ENCODE measurements at regions not wholly inside any gene's neighbourhood (a gene's known extent, or its start where the extent isn't known, plus 50 kb on each side); places are given as distances from the start of the nearest gene placed in this dataset.

DNA sequence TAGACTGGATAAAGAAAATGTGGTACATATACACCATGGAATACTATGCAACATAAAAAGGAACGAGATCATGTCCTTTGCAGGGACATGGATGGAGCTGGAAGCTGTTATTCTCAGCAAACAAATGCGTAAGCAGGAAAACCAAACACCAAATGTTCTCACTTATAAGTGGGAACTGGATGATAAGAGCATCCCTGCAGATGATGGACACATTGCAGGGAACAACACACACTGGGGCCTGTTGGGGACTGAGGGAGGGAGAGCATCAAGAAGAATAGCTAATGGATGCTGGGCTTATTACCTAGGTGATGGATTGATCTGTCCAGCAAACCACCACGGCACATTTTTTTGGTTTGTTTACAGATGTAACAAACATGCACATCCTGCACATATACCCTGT lies 470.5 kb upstream of the CITED2 start:
- no peak for DNase-seq

DNA sequence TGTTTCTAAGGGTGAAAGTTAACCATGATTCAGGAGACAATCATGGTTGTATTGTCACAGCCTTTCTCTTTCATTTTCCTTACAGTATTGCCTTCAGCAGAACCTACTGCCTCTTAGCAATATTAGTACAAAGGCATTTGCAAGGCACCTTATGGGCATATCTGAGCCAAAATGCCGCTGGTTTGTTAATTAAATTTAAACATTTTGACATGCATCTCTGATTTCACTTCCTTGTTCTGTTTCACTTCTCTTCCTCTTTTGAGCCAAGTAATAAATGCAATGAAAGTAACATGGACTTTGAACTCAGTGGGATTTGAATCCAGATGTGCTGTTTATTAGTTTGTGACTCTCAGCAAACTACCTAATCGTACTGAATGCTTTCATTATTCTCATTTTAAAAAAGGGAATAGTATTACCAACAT lies 467.4 kb upstream of the CITED2 start:
- DNase-seq, result no peak

DNA sequence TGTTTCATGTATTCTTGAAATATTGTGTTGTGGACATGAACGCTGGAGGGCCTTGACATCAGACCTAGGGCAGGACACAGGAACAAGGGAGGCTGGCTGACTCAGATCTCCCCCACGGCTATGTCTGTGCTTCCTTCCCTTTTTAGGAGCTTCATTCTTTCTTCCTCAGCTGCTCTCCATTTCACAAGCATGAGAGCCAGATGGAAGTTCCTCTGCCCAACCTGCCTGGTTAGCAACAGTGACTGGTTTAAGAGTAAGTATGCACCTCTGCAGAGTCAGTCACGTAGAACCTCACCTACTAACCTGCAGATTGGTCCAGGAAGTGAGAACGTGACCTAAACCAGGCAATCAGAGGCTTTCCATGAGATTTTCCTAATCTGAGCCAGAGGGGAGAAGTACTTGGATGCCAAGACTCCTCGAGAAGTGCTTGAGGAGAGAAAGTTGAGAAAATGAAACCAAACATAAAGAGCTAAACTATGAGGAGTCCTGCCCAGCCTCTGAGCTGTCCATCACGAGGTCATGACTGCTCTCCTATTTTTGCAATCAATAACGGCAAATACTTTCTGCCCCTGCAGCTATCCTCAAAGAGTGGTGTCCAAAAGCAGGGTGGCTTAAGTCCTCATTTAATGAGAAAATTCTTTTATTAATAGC lies 465.2 kb upstream of the CITED2 start:
- DNase-seq, result no peak

GRCh38 chr6:139834232-139834631 lies 459.8 kb upstream of the CITED2 start:
- DNase-seq, result no peak

DNA sequence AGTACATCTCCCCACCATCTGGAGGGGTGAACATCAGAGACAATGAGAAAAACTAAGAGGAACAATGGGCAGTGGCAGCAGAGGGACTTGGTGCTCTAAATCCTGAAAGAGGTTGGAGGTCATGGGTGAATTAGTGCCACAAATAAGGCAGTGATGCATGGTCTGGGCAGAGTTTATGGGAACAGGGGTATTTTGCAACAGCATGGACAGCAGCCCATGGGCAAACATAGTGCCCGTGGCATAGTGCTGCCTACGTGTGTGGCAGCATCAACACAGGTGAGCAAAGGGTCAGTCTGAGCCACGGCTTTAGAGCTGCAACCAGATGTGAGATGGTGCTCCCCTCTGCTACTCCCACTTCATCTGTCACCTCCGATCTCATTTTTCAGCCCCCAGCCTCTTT lies 459.1 kb upstream of the CITED2 start:
- DNase-seq, result no peak

DNA sequence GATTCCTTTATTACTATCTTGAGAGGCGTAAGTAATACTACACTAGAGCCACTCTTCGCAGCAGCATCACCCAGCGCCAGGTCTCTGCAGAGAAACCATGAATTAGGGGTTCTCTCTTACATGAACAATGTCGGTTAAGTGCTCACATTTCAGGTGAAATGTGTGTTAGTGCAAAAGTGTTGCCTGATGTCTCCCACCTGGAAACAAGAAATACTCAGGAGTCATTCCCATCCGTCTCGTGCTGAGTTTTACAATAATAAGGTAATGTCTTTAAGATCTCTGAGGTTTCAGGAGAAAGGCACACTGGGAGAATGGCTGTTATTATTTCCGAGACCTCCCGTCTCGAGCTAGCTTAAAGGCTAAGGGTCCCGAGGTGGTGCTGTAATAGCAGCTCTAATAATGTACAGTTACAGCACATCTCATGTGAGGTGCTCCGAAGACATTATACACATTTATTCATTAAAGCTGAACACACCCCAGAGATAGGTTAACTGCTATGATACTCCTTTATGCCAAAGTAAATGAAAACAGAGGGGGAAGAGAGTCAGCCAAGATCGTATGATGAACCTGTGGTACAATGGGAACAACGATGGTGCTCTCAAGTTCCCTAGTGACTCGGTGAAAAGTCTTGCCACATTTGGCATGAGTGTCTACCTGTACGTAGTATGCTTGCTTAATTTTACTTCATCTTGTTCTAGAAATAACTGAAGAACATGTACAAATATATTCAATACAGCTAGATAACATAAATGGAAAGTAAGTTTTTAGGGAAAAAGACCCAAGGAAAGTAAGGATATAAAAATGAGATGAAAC lies 458.3 kb upstream of the CITED2 start:
- no peak for DNase-seq

DNA sequence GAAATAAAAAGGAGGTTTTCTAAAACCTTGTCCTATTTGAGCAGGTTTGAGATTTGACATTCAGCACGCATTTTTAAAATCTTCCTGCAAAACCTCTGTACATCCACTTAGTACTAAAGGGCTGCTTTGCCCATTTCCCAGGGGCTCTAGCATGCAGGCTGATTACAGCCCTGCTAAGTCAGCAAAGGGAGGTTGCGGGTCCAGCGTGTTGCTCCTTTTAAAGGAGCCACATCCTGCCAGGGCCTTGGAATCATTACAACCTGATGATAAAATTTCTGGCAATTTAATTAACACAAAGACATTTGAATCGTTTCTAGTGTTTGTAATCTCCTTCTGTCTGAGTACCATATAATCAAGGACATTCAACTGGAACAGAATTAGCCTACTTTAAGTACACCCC lies 455.1 kb upstream of the CITED2 start:
- no peak for DNase-seq

DNA sequence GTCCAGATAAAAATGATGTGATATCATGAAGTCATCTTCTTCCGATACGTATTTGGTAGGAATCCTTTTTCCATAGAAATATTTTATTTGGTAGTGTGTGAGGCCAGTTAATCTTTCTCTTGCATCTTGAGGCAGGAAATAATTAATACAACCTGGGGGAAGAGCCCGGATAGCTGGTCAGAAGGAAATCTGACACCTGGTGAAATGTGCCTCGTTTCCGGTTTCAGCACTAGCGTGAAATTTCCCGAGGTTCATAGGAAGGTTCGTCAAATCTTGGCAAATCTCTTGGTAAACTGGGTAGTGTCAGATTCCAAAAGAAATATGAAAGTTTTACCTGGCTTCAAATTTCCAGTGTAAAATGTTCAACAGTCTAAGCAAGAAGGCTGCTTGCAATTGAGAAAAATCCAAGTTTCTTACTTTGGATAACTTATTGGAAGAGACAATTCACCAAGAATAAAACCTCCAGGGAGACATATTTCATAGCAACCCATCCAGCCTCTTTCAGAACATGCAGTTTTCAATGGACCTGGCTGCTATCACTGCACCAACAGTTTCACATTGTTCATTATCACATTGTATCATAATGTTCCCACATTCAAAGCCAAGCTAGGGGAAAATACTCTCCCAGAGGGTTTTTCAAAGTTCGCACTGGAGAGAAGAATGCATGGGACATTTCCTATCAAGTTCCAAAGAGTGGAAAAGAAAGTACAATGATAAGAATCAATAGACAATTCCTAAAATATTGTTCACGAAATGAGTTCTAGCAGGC lies 454.5 kb upstream of the CITED2 start:
- DNase-seq, result no peak

DNA sequence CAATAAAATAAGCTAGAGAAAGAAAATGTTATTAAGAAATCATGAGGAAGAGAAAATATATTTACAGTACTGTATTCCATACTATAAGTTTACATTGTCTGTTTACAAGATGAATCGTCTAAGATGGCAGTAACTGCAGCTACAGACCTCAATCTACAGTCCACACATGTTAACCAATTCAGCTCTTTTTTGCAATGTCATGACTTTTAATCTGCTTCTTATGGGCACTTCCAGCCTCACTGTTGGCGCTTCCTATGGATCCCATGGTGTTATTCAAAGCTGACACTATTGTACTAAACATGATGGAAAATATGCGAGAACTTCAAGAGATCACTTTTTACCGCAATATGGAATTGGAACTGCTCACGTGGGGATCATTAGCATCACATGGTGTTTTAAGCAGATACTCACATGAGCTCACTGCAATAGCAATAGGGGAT lies 451.5 kb upstream of the CITED2 start:
- DNase-seq, result no peak

DNA sequence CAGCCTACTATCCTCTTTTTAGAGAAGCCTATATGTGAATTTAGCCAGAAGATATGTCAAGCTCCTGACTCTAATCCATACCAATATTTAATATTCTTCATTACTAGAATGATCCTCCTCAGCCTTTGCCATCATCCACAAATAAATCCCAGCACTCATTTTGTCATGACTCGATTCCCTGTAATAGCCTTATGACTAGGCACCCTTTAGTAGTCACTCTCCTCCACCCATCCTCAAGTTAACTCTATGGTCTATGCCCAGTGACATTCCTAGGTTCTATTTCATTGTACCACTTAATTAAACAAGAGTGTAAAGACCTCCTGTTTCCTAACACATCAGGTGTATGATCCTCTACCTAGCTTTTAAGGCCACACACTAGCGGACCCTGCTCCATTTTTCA lies 450.4 kb upstream of the CITED2 start:
- DNase-seq, result no peak

DNA sequence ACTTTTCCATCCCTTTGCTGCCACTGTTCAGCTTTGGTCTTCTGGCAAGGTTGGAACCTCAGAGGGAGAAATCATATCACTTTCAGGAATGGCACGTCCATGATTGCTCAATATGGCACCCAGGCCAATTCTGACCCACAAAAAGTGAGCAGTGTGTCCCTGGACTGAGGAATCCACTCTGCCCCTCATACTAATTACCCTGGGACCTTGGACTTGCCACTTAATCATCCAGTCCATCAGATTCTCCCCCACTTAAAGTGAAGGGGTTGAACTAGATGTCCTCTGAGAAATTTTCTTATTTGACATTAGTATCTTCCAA lies 449.3 kb upstream of the CITED2 start:
- no peak for DNase-seq

GRCh38 chr6:139823099-139823807 lies 448.8 kb upstream of the CITED2 start:
- no peak for DNase-seq

DNA sequence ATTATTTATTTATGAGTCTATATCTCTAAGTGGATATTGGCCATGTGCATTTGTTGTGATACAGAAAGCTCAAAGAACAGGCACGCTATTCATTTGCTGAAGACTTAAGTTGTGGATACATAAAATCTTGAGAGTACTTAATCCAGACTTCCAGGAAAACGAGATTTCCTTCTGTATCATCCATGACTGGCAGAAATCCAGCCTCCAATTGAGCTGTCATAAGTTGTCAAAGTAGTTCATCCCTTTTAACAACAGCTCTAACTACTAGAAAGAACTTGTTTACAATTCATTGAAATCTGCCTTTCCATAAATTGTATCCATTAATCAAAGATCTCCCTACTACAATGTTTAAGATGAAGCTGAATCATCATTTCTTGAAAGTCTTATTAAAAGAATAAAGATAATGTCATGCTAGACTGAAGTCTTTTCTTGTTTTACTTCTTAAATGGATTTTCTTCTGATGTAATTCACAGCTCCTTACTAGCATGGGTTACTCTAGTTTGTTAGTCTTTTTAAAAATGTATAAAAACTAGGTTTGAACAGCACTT lies 447.3 kb upstream of the CITED2 start:
- no peak for DNase-seq

- no peak for DNase-seq
These were observed 445.8 kb upstream of the CITED2 start for GRCh38 chr6:139820210-139820609.

DNA sequence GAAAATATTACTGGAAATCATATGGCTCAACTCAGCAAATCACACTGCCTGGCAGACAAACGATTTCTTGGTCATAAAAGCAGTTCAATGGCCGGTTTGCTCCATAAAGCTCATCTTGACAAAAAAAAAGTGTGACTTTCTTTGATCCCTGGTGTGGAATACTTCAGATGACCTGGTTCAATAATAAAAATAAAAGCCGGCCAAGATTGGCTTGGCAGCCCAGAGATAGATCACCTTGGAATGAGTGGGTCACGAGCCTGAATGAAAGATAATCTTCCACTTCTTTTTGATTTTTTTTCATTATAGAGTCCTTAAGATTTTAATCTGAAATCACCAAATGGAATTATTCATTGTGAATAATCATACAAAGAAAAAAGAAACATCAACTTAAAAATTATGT lies 445.3 kb upstream of the CITED2 start:
- no peak for DNase-seq

- DNase-seq, result no peak
These were observed 438.5 kb upstream of the CITED2 start for GRCh38 chr6:139812939-139813338.

DNA sequence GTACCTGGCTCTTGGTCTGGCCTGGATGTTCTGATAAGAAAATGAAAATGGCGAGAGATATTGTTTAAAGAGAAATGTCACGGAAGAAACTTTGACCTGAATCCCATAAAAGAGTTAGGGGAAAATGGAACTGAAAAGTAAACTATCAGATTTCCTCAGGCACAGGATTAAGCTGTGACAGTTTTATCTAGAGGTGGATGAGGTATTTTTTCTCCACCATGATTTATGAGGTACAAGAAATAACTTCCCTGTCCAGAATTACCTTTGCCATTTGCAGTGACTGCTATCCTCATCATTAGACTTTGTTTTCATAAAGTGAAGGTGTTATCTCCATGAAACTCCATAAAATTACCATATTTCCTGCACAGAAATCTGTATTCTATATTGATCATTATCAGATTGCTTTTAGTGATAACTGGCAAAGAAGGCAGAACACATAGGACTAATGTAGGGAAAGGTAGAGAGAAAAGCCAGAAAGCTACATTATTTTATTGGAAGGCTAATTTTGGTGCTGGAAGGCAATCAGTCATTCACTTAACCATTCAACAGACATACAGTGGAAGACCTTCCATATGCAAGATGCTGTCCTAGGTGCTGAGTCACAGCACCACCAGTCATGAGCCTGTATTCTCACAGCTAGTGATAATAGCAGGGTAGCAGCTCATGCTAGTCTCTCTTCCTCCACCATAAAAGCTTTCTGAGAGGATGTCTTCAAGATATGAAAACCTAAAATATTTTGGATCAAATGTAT lies 427.3 kb upstream of the CITED2 start:
- DNase-seq, result no peak

DNA sequence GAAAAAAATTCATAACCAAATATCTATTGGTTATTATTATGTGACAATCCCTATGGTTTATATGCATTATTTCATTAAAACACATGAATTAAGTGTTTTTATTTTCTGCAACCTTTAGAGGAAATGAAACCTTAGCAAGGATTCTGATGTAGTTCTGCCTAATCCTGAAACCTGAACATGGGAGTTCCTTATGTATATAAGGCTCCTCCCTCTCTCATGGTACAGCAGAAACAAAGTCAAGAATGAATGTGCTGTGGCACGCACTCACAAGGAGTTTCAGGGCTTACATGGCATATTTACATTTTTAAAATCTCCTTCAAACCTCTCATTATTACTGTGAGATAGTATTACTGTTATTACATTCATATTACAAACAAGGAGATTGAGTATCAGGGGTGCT lies 426.4 kb upstream of the CITED2 start:
- DNase-seq, result no peak

GRCh38 chr6:139790527-139790926 lies 416.1 kb upstream of the CITED2 start:
- DNase-seq, result no peak

- DNase-seq, result no peak
These were observed 409.8 kb upstream of the CITED2 start for GRCh38 chr6:139784222-139784769.

DNA sequence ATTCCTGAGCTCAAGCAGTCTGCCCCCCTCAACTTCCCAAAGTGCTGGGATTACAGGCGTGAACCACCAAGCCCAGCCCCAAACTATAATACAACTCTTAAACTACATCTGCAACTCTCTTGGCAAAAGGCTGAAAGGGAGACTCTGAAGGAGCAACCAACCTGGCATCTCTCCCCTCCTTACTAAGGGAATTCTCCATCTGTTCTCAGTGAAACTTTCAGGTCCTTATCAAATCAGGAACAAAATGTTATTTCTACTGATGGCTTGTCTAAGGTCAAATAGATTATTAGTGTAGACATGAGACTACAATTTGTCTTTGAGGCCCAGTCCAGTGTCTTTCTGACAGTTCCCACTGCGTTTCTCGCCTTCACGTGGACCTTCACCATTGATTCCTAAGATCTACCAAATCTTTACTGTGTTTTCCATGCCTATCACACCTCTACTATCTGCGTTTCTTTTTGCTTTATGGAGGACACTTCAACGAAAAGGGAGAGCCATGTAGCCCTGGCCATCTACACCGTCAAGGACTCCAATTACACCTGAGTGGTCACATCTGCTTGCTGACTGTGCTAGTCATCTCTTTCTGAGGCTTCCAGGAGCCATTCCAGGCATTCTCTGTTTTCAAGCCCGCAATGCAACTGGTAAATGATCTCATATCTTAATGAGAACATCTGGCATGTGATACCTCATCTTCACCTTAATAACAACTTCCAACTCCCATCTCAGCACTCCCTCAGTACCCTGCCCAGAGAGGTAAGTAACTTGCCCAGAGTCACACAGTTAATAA lies 405.7 kb upstream of the CITED2 start:
- no peak for DNase-seq
